ENCODE measurements at regions not wholly inside any gene's neighbourhood (a gene's known extent, or its start where the extent isn't known, plus 50 kb on each side); places are given as distances from the start of the nearest gene placed in this dataset.
"Not testable (repeated sequence)": the region's sequence is repeated elsewhere in the genome, so short reads cannot be mapped to it uniquely, and the experiment has no call there.

GRCh38 chrX:121298499-121298898 lies 251.1 kb downstream of the GLUD2 start:
- DNase-seq (ENCODE audit: low read depth in 2 of 2) = no peak

GRCh38 chrX:121301356-121301755 lies 253.9 kb downstream of the GLUD2 start:
- DNase-seq (ENCODE audit: low read depth in 2 of 2) = no peak

- DNase-seq (ENCODE audit: low read depth in 2 of 2) = no peak
Observed at GRCh38 chrX:121301822-121302221, 254.4 kb downstream of the GLUD2 start.

GRCh38 chrX:121307449-121307848 lies 260.0 kb downstream of the GLUD2 start:
- DNase-seq (ENCODE audit: low read depth in 2 of 2) = no peak

GRCh38 chrX:121308276-121308805 lies 260.9 kb downstream of the GLUD2 start:
- peak in 1 of 2 donors; percentile 41 for DNase-seq (ENCODE audit: low read depth in 2 of 2)

- DNase-seq (ENCODE audit: low read depth in 2 of 2) = no peak
Observed at GRCh38 chrX:121310820-121311219, 263.4 kb downstream of the GLUD2 start.

- no peak for DNase-seq (ENCODE audit: low read depth in 2 of 2)
Observed at GRCh38 chrX:121320441-121320840, 273.0 kb downstream of the GLUD2 start.

GRCh38 chrX:121322159-121322558 lies 274.7 kb downstream of the GLUD2 start:
- DNase-seq (ENCODE audit: low read depth in 2 of 2) = no peak

- no peak for DNase-seq (ENCODE audit: low read depth in 2 of 2)
Observed at GRCh38 chrX:121323337-121323736, 275.9 kb downstream of the GLUD2 start.

GRCh38 chrX:121333942-121334341 lies 286.5 kb downstream of the GLUD2 start:
- no peak for DNase-seq (ENCODE audit: low read depth in 2 of 2)

- no peak for DNase-seq (ENCODE audit: low read depth in 2 of 2)
Observed at GRCh38 chrX:121336831-121337421, 289.5 kb downstream of the GLUD2 start.

GRCh38 chrX:121337816-121338215 lies 290.4 kb downstream of the GLUD2 start:
- DNase-seq (ENCODE audit: low read depth in 2 of 2) = no peak

GRCh38 chrX:121349263-121349662 lies 301.9 kb downstream of the GLUD2 start:
- no peak for DNase-seq (ENCODE audit: low read depth in 2 of 2)

- DNase-seq (ENCODE audit: low read depth in 2 of 2) = no peak
Observed at GRCh38 chrX:121356139-121356849, 308.9 kb downstream of the GLUD2 start.

GRCh38 chrX:121356850-121357171 lies 309.4 kb downstream of the GLUD2 start:
- DNase-seq (ENCODE audit: low read depth in 2 of 2) = no peak

- no peak for DNase-seq (ENCODE audit: low read depth in 2 of 2)
Observed at GRCh38 chrX:121360280-121360679, 312.9 kb downstream of the GLUD2 start.

GRCh38 chrX:121365572-121366161 lies 318.3 kb downstream of the GLUD2 start:
- no peak for DNase-seq (ENCODE audit: low read depth in 2 of 2)

GRCh38 chrX:121374471-121374870 lies 327.1 kb downstream of the GLUD2 start:
- DNase-seq (ENCODE audit: low read depth in 2 of 2) = no peak

GRCh38 chrX:121381915-121382314 lies 334.5 kb downstream of the GLUD2 start:
- DNase-seq (ENCODE audit: low read depth in 2 of 2) = not testable (repeated sequence)

- no peak for DNase-seq (ENCODE audit: low read depth in 2 of 2)
Observed at GRCh38 chrX:121389976-121390714, 342.7 kb downstream of the GLUD2 start.

GRCh38 chrX:121405826-121406225 lies 358.4 kb downstream of the GLUD2 start:
- no peak for DNase-seq (ENCODE audit: low read depth in 2 of 2)

- no peak for DNase-seq (ENCODE audit: low read depth in 2 of 2)
Observed at GRCh38 chrX:121407627-121408026, 360.2 kb downstream of the GLUD2 start.
